Fibroblast of the conjunctiva (primary cell): ENCODE measurements at regions not wholly inside any gene's neighbourhood (a gene's known extent, or its start where the extent isn't known, plus 50 kb on each side); places are given as distances from the start of the nearest gene placed in this dataset.
"Not testable (repeated sequence)": the region's sequence is repeated elsewhere in the genome, so short reads cannot be mapped to it uniquely, and the experiment has no call there.

ENCODE experiments used
- DNase-seq: peaks from one replicate; pipeline ENCODE4 v3.0.0-alpha.2; 2010; ENCODE audit warnings: low read depth

- no peak for DNase-seq
These were observed 148.5 kb upstream of the OR4E1 start for GRCh38 chr14:21822109-21822508.

- DNase-seq = no peak
These were observed 147.0 kb upstream of the OR4E1 start for GRCh38 chr14:21820631-21821030.

- not testable (repeated sequence) for DNase-seq
These were observed 146.3 kb upstream of the OR4E1 start for GRCh38 chr14:21819891-21820290.

GRCh38 chr14:21817010-21817409, 143.4 kb upstream of the OR4E1 start:
- DNase-seq = not testable (repeated sequence)

- DNase-seq = no peak
These were observed 134.4 kb upstream of the OR4E1 start for GRCh38 chr14:21807975-21808374.

- no peak for DNase-seq
These were observed 131.4 kb upstream of the OR4E1 start for GRCh38 chr14:21804981-21805380.

GRCh38 chr14:21802441-21802840, 128.8 kb upstream of the OR4E1 start:
- DNase-seq = no peak

GRCh38 chr14:21796916-21797315, 123.3 kb upstream of the OR4E1 start:
- DNase-seq = no peak

GRCh38 chr14:21795456-21795855, 121.8 kb upstream of the OR4E1 start:
- no peak for DNase-seq

- DNase-seq = no peak
These were observed 118.1 kb upstream of the OR4E1 start for GRCh38 chr14:21791749-21792148.

GRCh38 chr14:21788687-21789086, 115.1 kb upstream of the OR4E1 start:
- DNase-seq = not testable (repeated sequence)

GRCh38 chr14:21787242-21787641, 113.6 kb upstream of the OR4E1 start:
- not testable (repeated sequence) for DNase-seq

- DNase-seq = no peak
These were observed 107.9 kb upstream of the OR4E1 start for GRCh38 chr14:21781543-21781942.

GRCh38 chr14:21780429-21781084, 106.9 kb upstream of the OR4E1 start:
- DNase-seq = no peak

- DNase-seq = no peak
These were observed 98.1 kb upstream of the OR4E1 start for GRCh38 chr14:21771671-21772070.

GRCh38 chr14:21768875-21769257, 95.2 kb upstream of the OR4E1 start:
- DNase-seq = no peak

- no peak for DNase-seq
These were observed 94.7 kb upstream of the OR4E1 start for GRCh38 chr14:21768116-21768874.

- DNase-seq = not testable (repeated sequence)
These were observed 86.7 kb upstream of the OR4E1 start for GRCh38 chr14:21760360-21760759.

- DNase-seq = no peak
These were observed 75.8 kb upstream of the OR4E1 start for GRCh38 chr14:21749306-21749868.

- DNase-seq = peak; percentile 6
These were observed 75.3 kb upstream of the OR4E1 start for GRCh38 chr14:21748869-21749303.

GRCh38 chr14:21735639-21736307, 62.2 kb upstream of the OR4E1 start:
- DNase-seq = no peak

- no peak for DNase-seq
These were observed 61.6 kb upstream of the OR4E1 start for GRCh38 chr14:21735200-21735599.
